ENCODE measurements at regions not wholly inside any gene's neighbourhood (a gene's known extent, or its start where the extent isn't known, plus 50 kb on each side); places are given as distances from the start of the nearest gene placed in this dataset.

GRCh38 chr16:48479955-48480354, 94.7 kb upstream of the SIAH1 start:
- ChIA-PET CTCF (no interaction called here), POLR2A (no interaction called here)
- BruUV-seq (replicated peaks) = no TSS peak
- Mint-ChIP-seq H3K27ac (ENCODE audit: unreplicated experiment) (no peak overlapping the region), H3K27me3 (ENCODE audit: insufficient read depth, unreplicated experiment) (no peaks in the 10 kb centered on the region), H3K36me3 (ENCODE audit: insufficient read depth, unreplicated experiment) (no peaks in the 10 kb centered on the region), H3K4me1 (ENCODE audit: low read depth, unreplicated experiment) (no peaks in the 10 kb centered on the region), H3K9me3 (ENCODE audit: unreplicated experiment) (peaks cover 24% of the 10 kb centered on the region), H3K4me3 (ENCODE audit: unreplicated experiment) (no peak overlapping the region)
- Histone ChIP-seq H3K4me1 (peaks cover 7% of the 10 kb centered on the region; the same call in 1 of the 2 replicates), H3K27me3 (replicated peaks; ENCODE audit: control insufficient read depth, insufficient read depth, low read length) (no peaks in the 10 kb centered on the region), H3K36me3 (ENCODE audit: control insufficient read depth, insufficient read depth, low read length) (no peaks in the 10 kb centered on the region; the same call in 1 of the 2 replicates), H3K9me3 (peaks cover 6% of the 10 kb centered on the region; the same call in 1 of the 2 replicates), H3K4me3 (ENCODE audit: low read depth, low read length) (no peak overlapping the region)
- no peak for DNase-seq
- TF ChIP-seq, protein P1, sequence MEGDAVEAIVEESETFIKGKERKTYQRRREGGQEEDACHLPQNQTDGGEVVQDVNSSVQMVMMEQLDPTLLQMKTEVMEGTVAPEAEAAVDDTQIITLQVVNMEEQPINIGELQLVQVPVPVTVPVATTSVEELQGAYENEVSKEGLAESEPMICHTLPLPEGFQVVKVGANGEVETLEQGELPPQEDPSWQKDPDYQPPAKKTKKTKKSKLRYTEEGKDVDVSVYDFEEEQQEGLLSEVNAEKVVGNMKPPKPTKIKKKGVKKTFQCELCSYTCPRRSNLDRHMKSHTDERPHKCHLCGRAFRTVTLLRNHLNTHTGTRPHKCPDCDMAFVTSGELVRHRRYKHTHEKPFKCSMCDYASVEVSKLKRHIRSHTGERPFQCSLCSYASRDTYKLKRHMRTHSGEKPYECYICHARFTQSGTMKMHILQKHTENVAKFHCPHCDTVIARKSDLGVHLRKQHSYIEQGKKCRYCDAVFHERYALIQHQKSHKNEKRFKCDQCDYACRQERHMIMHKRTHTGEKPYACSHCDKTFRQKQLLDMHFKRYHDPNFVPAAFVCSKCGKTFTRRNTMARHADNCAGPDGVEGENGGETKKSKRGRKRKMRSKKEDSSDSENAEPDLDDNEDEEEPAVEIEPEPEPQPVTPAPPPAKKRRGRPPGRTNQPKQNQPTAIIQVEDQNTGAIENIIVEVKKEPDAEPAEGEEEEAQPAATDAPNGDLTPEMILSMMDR (IDR thresholded peaks at IDR 0.05; ENCODE audit: insufficient read depth in 1 of 2, low read depth in 1 of 2, low read length in 1 of 2, severe bottlenecking in 1 of 2, unreplicated experiment in 1 of 2) = no peak
- intact Hi-C loops (cut with micrococcal nuclease; ENCODE audit: unreplicated experiment) = no loop called here

DNA sequence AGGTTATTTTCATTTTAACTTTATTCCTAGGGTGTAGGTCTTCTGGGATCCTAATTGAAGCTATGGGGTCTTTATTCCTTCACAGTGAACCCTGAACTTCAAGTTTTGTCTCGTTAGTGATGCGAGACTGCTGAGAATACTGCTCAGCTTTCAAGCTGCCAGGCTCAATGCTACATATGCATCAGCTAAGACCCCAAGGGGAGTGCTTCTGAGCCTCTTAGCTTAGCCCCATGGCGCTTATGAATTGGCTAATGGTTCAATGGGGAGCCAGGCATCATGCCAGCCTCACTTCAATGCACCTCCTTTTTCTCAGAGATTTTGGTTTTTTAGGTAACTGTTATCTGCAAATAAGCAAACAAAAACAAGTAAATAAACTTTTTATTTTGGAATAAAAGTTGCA, 94.1 kb upstream of the SIAH1 start:
- POLR2A ChIA-PET = interaction anchor here (0.7 kb wide), 1 partner anchor 10 kb away, joined by 4 read pairs; no protein-coding TSS in a partner anchor
- CTCF ChIA-PET = no interaction called here
- no peaks in the 10 kb centered on the region for H3K4me1 Mint-ChIP-seq (ENCODE audit: low read depth, unreplicated experiment)
- H3K36me3 Mint-ChIP-seq (ENCODE audit: insufficient read depth, unreplicated experiment) = no peaks in the 10 kb centered on the region
- H3K4me3 Mint-ChIP-seq (ENCODE audit: unreplicated experiment) = no peak overlapping the region
- intact Hi-C loops (cut with micrococcal nuclease; ENCODE audit: unreplicated experiment) = no loop called here
- Histone ChIP-seq H3K4me3 (ENCODE audit: low read depth, low read length) (no peak overlapping the region), H3K4me1 (peaks cover 7% of the 10 kb centered on the region; the same call in 1 of the 2 replicates), H3K36me3 (ENCODE audit: control insufficient read depth, insufficient read depth, low read length) (no peaks in the 10 kb centered on the region; the same call in 1 of the 2 replicates), H3K9me3 (peaks cover 6% of the 10 kb centered on the region; the same call in 1 of the 2 replicates), H3K27me3 (replicated peaks; ENCODE audit: control insufficient read depth, insufficient read depth, low read length) (no peaks in the 10 kb centered on the region)
- TF ChIP-seq, protein P1 (IDR thresholded peaks at IDR 0.05; ENCODE audit: insufficient read depth in 1 of 2, low read depth in 1 of 2, low read length in 1 of 2, severe bottlenecking in 1 of 2, unreplicated experiment in 1 of 2) = no peak
- H3K9me3 Mint-ChIP-seq (ENCODE audit: unreplicated experiment) = peaks cover 27% of the 10 kb centered on the region
- BruUV-seq (replicated peaks) = no TSS peak
- no peak for DNase-seq
- no peak overlapping the region for H3K27ac Mint-ChIP-seq (ENCODE audit: unreplicated experiment)
- no peaks in the 10 kb centered on the region for H3K27me3 Mint-ChIP-seq (ENCODE audit: insufficient read depth, unreplicated experiment)

GRCh38 chr16:48478393-48478792, 93.2 kb upstream of the SIAH1 start:
- intact Hi-C loops (cut with micrococcal nuclease; ENCODE audit: unreplicated experiment) = no loop called here

More at GRCh38 chr16:48478393-48478792, 93.2 kb upstream of the SIAH1 start:
- no peaks in the 10 kb centered on the region for H3K4me1 Mint-ChIP-seq (ENCODE audit: low read depth, unreplicated experiment)
- TF ChIP-seq, protein P1 (IDR thresholded peaks at IDR 0.05; ENCODE audit: insufficient read depth in 1 of 2, low read depth in 1 of 2, low read length in 1 of 2, severe bottlenecking in 1 of 2, unreplicated experiment in 1 of 2) = no peak
- Histone ChIP-seq H3K4me1 (peaks cover 7% of the 10 kb centered on the region; the same call in 1 of the 2 replicates), H3K27me3 (replicated peaks; ENCODE audit: control insufficient read depth, insufficient read depth, low read length) (no peaks in the 10 kb centered on the region), H3K36me3 (ENCODE audit: control insufficient read depth, insufficient read depth, low read length) (no peaks in the 10 kb centered on the region; the same call in 1 of the 2 replicates), H3K9me3 (0 out of 2 replicates have a peak, but pooled peaks cover 6% of the 10 kb centered on the region), H3K4me3 (ENCODE audit: low read depth, low read length) (no peak overlapping the region)
- BruUV-seq (replicated peaks) = no TSS peak
- ChIA-PET POLR2A (no interaction called here), CTCF (interaction anchor here (0.6 to 0.7 kb wide), 4 partner anchors 33 to 400 kb away, joined by 3 to 6 read pairs (median 4); no protein-coding TSS in a partner anchor)
- H3K27ac Mint-ChIP-seq (ENCODE audit: unreplicated experiment) = no peak overlapping the region
- H3K9me3 Mint-ChIP-seq (ENCODE audit: unreplicated experiment) = peaks cover 27% of the 10 kb centered on the region
- no peak for DNase-seq
- H3K4me3 Mint-ChIP-seq (ENCODE audit: unreplicated experiment) = no peak overlapping the region
- no peaks in the 10 kb centered on the region for H3K27me3 Mint-ChIP-seq (ENCODE audit: insufficient read depth, unreplicated experiment)
- no peaks in the 10 kb centered on the region for H3K36me3 Mint-ChIP-seq (ENCODE audit: insufficient read depth, unreplicated experiment)
